HG02981 (cell line): ENCODE measurements at regions not wholly inside any gene's neighbourhood (a gene's known extent, or its start where the extent isn't known, plus 50 kb on each side); places are given as distances from the start of the nearest gene placed in this dataset.

Experiments
- ATAC-seq: cut with Tn5 transposase; IDR thresholded peaks from one replicate; pipeline ENCODE4 v1.9.1; 2021; ENCODE audit warnings: mild to moderate bottlenecking, moderate library complexity; ENCODE audit not compliant: unreplicated experiment

GRCh38 chr5:164332349-164333196 lies 827.2 kb downstream of the MAT2B start:
- ATAC-seq = no peak

GRCh38 chr5:164335837-164336236 lies 830.4 kb downstream of the MAT2B start:
- no peak for ATAC-seq

- no peak for ATAC-seq
Measured at GRCh38 chr5:164336276-164336675, 830.9 kb downstream of the MAT2B start.

- no peak for ATAC-seq
Measured at GRCh38 chr5:164336906-164337305, 831.5 kb downstream of the MAT2B start.

- ATAC-seq = no peak
Measured at GRCh38 chr5:164341056-164341619, 835.7 kb downstream of the MAT2B start.

GRCh38 chr5:164345173-164345849 lies 839.9 kb downstream of the MAT2B start:
- ATAC-seq = no peak

- no peak for ATAC-seq
Measured at GRCh38 chr5:164345853-164346252, 840.4 kb downstream of the MAT2B start.

- ATAC-seq = no peak
Measured at GRCh38 chr5:164346785-164347630, 841.6 kb downstream of the MAT2B start.

GRCh38 chr5:164350236-164350635 lies 844.8 kb downstream of the MAT2B start:
- ATAC-seq = no peak

GRCh38 chr5:164351245-164351834 lies 845.9 kb downstream of the MAT2B start:
- no peak for ATAC-seq

- no peak for ATAC-seq
Measured at GRCh38 chr5:164352695-164353094, 847.3 kb downstream of the MAT2B start.

- ATAC-seq = no peak
Measured at GRCh38 chr5:164353155-164353554, 847.7 kb downstream of the MAT2B start.

- no peak for ATAC-seq
Measured at GRCh38 chr5:164354139-164354751, 848.8 kb downstream of the MAT2B start.

GRCh38 chr5:164355267-164355830 lies 849.9 kb downstream of the MAT2B start:
- ATAC-seq = no peak

- no peak for ATAC-seq
Measured at GRCh38 chr5:164356790-164357189, 851.4 kb downstream of the MAT2B start.

GRCh38 chr5:164357395-164358033 lies 852.1 kb downstream of the MAT2B start:
- ATAC-seq = no peak

GRCh38 chr5:164358531-164359259 lies 853.3 kb downstream of the MAT2B start:
- ATAC-seq = no peak
